HEK293 (cell line): ENCODE measurements at regions not wholly inside any gene's neighbourhood (a gene's known extent, or its start where the extent isn't known, plus 50 kb on each side); places are given as distances from the start of the nearest gene placed in this dataset.

ENCODE experiments used
- CTCF ChIA-PET: fragments of 350-600 bp; formaldehyde crosslinking; extraction: SDS; loops from one replicate; lab custom pipeline; 2021; ENCODE audit warnings: antibody characterized with exemption; lab: Yijun Ruan, JAX
- POLR2A ChIA-PET: fragments of 300-600 bp; formaldehyde crosslinking; extraction: SDS; loops from one replicate; lab custom pipeline; 2020; ENCODE audit warnings: antibody characterized with exemption, inconsistent platforms; lab: Yijun Ruan, JAX
- H3K27ac ChIP-seq: fragments of 200-500 bp; sonication (Bioruptor generic); 2 replicates; pipeline ENCODE4 v1.5.1; 2014; ENCODE audit warnings: low read depth, low read length, control low read depth, inconsistent platforms; ENCODE audit errors: extremely low read depth
- H3K36me3 ChIP-seq, 2 experiments: fragments of 200-500 bp in 1 of 2; sonication (Bioruptor generic) in 1 of 2; 1 replicate in 1 of 2; 2 replicates in 1 of 2; pipeline ENCODE4 v1.5.1; 2014 to 2017; ENCODE audit warnings: inconsistent platforms in 2 of 2, low read length in 2 of 2; ENCODE audit not compliant: control insufficient read depth in 2 of 2, insufficient read depth in 1 of 2
- H3K4me1 ChIP-seq: fragments of 200-500 bp; sonication (Bioruptor generic); 2 replicates; pipeline ENCODE4 v1.5.1; 2014; ENCODE audit warnings: mild to moderate bottlenecking, low read length, inconsistent platforms; ENCODE audit not compliant: control insufficient read depth, insufficient read depth
- H3K4me3 ChIP-seq: 2 replicates; pipeline ENCODE4 v1.5.1; 2011; ENCODE audit warnings: low read depth, mild to moderate bottlenecking, control low read depth, low read length, moderate library complexity
- H3K9me3 ChIP-seq: fragments of 200-500 bp; sonication (Bioruptor generic); 2 replicates; pipeline ENCODE4 v1.5.1; 2014; ENCODE audit warnings: low read depth, low read length, inconsistent platforms; ENCODE audit not compliant: control insufficient read depth, insufficient read depth
- EGR2 ChIP-seq: fragments of 450-650 bp; formaldehyde crosslinking; IDR thresholded peaks from 2 replicates; pipeline ENCODE4 v1.5.1; 2016; ENCODE audit warnings: low read depth, missing biosample characterization, missing genetic modification characterization
- WT1 ChIP-seq: fragments of 450-650 bp; formaldehyde crosslinking; IDR thresholded peaks from 2 replicates; pipeline ENCODE4 v1.5.1; 2016; ENCODE audit warnings: missing biosample characterization, missing genetic modification characterization
- ZBTB20 ChIP-seq: fragments of 450-650 bp; formaldehyde crosslinking; IDR thresholded peaks from 2 replicates; pipeline ENCODE4 v1.5.1; 2016; ENCODE audit warnings: missing biosample characterization, missing genetic modification characterization
- ZFHX2 ChIP-seq: fragments of 450-650 bp; formaldehyde crosslinking; conservative IDR thresholded peaks from 2 replicates; pipeline ENCODE4 v1.5.1; 2016; ENCODE audit warnings: missing biosample characterization, missing genetic modification characterization
- ZNF266 ChIP-seq: fragments of 450-650 bp; formaldehyde crosslinking; IDR thresholded peaks from 2 replicates; pipeline ENCODE4 v1.5.1; 2016; ENCODE audit warnings: missing biosample characterization, missing genetic modification characterization, low read depth
- ZNF416 ChIP-seq: fragments of 450-650 bp; formaldehyde crosslinking; IDR thresholded peaks from 2 replicates; pipeline ENCODE4 v1.5.1; 2016; ENCODE audit warnings: missing biosample characterization, missing genetic modification characterization
- ZNF521 ChIP-seq: fragments of 450-650 bp; formaldehyde crosslinking; IDR thresholded peaks from 2 replicates; pipeline ENCODE4 v1.5.1; 2017; ENCODE audit warnings: missing biosample characterization, mild to moderate bottlenecking, missing genetic modification characterization
- ZNF558 ChIP-seq: fragments of 450-650 bp; formaldehyde crosslinking; IDR thresholded peaks from 2 replicates; pipeline ENCODE4 v1.5.1; 2016; ENCODE audit warnings: missing biosample characterization, missing genetic modification characterization
- ZNF560 ChIP-seq: fragments of 450-650 bp; formaldehyde crosslinking; IDR thresholded peaks from 2 replicates; pipeline ENCODE4 v1.5.1; 2017; ENCODE audit warnings: missing biosample characterization, missing genetic modification characterization, borderline replicate concordance
- ZNF600 ChIP-seq: fragments of 450-650 bp; formaldehyde crosslinking; IDR thresholded peaks from 2 replicates; pipeline ENCODE4 v1.5.1; 2016; ENCODE audit warnings: missing biosample characterization, missing genetic modification characterization
- ZNF623 ChIP-seq: fragments of 450-650 bp; formaldehyde crosslinking; IDR thresholded peaks from 2 replicates; pipeline ENCODE4 v1.5.1; 2016; ENCODE audit warnings: missing biosample characterization, missing genetic modification characterization
- TF ChIP-seq, protein P1 (sequence below): fragments of 450-650 bp; formaldehyde crosslinking; IDR thresholded peaks from 2 replicates; pipeline ENCODE4; 2016; ENCODE audit warnings: missing biosample characterization, missing genetic modification characterization
- TF ChIP-seq, protein P2 (sequence below): fragments of 450-650 bp; formaldehyde crosslinking; IDR thresholded peaks from 2 replicates; pipeline ENCODE4 v1.5.1; 2017; ENCODE audit warnings: missing biosample characterization, missing genetic modification characterization
- TF ChIP-seq, protein P3 (sequence below): IDR thresholded peaks from 2 replicates; pipeline ENCODE4 v1.6.1; 2011; ENCODE audit warnings: mild to moderate bottlenecking, low read depth, low read length, borderline replicate concordance
- TF ChIP-seq, protein P4 (sequence below): fragments of 450-650 bp; formaldehyde crosslinking; IDR thresholded peaks from 2 replicates; pipeline ENCODE4 v1.5.1; 2016; ENCODE audit warnings: missing biosample characterization, missing genetic modification characterization
- TF ChIP-seq, protein P5 (sequence below): fragments of 450-650 bp; formaldehyde crosslinking; IDR thresholded peaks from 2 replicates; pipeline ENCODE4 v1.5.1; 2017; ENCODE audit warnings: missing biosample characterization, missing genetic modification characterization
- TF ChIP-seq, protein P6 (sequence below): fragments of 450-650 bp; formaldehyde crosslinking; IDR thresholded peaks from 2 replicates; pipeline ENCODE4 v1.5.1; 2016; ENCODE audit warnings: missing biosample characterization, missing genetic modification characterization

DNA sequence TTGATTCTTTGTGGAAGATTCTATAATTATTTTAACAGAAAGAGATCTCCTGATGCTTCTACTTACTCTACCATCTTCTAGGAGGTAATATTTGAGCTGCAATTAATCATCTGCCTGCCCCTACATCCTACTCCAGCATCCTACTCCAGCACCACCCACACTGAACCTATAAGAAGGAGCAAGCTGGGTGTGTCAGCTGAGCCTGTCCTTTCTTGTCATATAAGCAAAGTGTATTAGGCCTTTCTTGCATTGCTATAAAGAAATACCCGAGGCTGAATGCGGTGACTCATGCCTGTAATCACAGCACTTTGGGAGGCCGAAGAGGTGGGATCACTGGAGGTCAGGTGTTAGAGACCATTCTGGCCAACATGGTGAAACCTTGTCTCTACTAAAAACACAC is 84.2 kb upstream of the ARG1 start:
- Histone ChIP-seq H3K4me3 (no peak overlapping the region), H3K4me1 (no peaks in the 10 kb centered on the region), H3K27ac (no peak overlapping the region), H3K36me3 (no peaks in the 10 kb centered on the region), H3K9me3 (no peaks in the 10 kb centered on the region)
- ChIA-PET CTCF (interaction anchor here (0.7 to 1.3 kb wide), 2 partner anchors 289 to 403 kb away, joined by 3 read pairs; no protein-coding TSS in a partner anchor), POLR2A (no interaction called here)
- TF ChIP-seq ZNF623 (tag by site-specific recombination): no peak
- TF ChIP-seq EGR2 (tag by site-specific recombination): peak; percentile 74
- TF ChIP-seq WT1 (tag by site-specific recombination): no peak
- TF ChIP-seq ZNF266: no peak
- no peak for TF ChIP-seq ZNF600 (tag by site-specific recombination)
- TF ChIP-seq, protein P1, sequence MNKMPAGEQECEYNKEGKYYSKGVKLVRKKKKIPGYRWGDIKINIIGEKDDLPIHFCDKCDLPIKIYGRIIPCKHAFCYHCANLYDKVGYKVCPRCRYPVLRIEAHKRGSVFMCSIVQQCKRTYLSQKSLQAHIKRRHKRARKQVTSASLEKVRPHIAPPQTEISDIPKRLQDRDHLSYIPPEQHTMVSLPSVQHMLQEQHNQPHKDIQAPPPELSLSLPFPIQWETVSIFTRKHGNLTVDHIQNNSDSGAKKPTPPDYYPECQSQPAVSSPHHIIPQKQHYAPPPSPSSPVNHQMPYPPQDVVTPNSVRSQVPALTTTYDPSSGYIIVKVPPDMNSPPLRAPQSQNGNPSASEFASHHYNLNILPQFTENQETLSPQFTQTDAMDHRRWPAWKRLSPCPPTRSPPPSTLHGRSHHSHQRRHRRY: no peak
- no peak for TF ChIP-seq ZBTB20 (tag by site-specific recombination)
- TF ChIP-seq, protein P2, sequence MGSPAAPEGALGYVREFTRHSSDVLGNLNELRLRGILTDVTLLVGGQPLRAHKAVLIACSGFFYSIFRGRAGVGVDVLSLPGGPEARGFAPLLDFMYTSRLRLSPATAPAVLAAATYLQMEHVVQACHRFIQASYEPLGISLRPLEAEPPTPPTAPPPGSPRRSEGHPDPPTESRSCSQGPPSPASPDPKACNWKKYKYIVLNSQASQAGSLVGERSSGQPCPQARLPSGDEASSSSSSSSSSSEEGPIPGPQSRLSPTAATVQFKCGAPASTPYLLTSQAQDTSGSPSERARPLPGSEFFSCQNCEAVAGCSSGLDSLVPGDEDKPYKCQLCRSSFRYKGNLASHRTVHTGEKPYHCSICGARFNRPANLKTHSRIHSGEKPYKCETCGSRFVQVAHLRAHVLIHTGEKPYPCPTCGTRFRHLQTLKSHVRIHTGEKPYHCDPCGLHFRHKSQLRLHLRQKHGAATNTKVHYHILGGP (tag by site-specific recombination): no peak
- TF ChIP-seq ZNF416 (tag by site-specific recombination): no peak
- TF ChIP-seq, protein P3, sequence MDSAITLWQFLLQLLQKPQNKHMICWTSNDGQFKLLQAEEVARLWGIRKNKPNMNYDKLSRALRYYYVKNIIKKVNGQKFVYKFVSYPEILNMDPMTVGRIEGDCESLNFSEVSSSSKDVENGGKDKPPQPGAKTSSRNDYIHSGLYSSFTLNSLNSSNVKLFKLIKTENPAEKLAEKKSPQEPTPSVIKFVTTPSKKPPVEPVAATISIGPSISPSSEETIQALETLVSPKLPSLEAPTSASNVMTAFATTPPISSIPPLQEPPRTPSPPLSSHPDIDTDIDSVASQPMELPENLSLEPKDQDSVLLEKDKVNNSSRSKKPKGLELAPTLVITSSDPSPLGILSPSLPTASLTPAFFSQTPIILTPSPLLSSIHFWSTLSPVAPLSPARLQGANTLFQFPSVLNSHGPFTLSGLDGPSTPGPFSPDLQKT: no peak
- TF ChIP-seq, protein P4, sequence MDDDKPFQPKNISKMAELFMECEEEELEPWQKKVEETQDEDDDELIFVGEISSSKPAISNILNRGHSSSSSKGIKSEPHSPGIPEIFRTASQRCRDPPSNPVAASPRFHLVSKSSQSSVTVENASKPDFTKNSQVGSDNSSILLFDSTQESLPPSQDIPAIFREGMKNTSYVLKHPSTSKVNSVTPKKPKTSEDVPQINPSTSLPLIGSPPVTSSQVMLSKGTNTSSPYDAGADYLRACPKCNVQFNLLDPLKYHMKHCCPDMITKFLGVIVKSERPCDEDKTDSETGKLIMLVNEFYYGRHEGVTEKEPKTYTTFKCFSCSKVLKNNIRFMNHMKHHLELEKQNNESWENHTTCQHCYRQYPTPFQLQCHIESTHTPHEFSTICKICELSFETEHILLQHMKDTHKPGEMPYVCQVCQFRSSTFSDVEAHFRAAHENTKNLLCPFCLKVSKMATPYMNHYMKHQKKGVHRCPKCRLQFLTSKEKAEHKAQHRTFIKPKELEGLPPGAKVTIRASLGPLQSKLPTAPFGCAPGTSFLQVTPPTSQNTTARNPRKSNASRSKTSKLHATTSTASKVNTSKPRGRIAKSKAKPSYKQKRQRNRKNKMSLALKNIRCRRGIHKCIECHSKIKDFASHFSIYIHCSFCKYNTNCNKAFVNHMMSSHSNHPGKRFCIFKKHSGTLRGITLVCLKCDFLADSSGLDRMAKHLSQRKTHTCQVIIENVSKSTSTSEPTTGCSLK (tag by site-specific recombination): no peak
- no peak for TF ChIP-seq ZNF521 (tag by site-specific recombination)
- TF ChIP-seq, protein P5, sequence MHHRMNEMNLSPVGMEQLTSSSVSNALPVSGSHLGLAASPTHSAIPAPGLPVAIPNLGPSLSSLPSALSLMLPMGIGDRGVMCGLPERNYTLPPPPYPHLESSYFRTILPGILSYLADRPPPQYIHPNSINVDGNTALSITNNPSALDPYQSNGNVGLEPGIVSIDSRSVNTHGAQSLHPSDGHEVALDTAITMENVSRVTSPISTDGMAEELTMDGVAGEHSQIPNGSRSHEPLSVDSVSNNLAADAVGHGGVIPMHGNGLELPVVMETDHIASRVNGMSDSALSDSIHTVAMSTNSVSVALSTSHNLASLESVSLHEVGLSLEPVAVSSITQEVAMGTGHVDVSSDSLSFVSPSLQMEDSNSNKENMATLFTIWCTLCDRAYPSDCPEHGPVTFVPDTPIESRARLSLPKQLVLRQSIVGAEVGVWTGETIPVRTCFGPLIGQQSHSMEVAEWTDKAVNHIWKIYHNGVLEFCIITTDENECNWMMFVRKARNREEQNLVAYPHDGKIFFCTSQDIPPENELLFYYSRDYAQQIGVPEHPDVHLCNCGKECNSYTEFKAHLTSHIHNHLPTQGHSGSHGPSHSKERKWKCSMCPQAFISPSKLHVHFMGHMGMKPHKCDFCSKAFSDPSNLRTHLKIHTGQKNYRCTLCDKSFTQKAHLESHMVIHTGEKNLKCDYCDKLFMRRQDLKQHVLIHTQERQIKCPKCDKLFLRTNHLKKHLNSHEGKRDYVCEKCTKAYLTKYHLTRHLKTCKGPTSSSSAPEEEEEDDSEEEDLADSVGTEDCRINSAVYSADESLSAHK: no peak
- TF ChIP-seq ZNF558 (tag by site-specific recombination): no peak
- TF ChIP-seq ZFHX2 (tag by site-specific recombination): peak; percentile 53
- TF ChIP-seq, protein P6, sequence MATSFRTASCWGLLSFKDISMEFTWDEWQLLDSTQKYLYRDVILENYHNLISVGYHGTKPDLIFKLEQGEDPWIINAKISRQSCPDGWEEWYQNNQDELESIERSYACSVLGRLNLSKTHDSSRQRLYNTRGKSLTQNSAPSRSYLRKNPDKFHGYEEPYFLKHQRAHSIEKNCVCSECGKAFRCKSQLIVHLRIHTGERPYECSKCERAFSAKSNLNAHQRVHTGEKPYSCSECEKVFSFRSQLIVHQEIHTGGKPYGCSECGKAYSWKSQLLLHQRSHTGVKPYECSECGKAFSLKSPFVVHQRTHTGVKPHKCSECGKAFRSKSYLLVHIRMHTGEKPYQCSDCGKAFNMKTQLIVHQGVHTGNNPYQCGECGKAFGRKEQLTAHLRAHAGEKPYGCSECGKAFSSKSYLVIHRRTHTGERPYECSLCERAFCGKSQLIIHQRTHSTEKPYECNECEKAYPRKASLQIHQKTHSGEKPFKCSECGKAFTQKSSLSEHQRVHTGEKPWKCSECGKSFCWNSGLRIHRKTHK (tag by site-specific recombination): no peak
- no peak for TF ChIP-seq ZNF560 (tag by site-specific recombination)
